DOHH2 (cell line): ENCODE measurements at regions not wholly inside any gene's neighbourhood (a gene's known extent, or its start where the extent isn't known, plus 50 kb on each side); places are given as distances from the start of the nearest gene placed in this dataset.

Experiments
- EZH2phosphoT487 ChIP-seq: fragments of 200-600 bp; sonication (generic); IDR thresholded peaks from 2 replicates; pipeline ENCODE4 v1.6.1; 2017; ENCODE audit warnings: borderline replicate concordance, mild to moderate bottlenecking, antibody characterized with exemption, low read length, moderate library complexity, mixed read lengths
- TF ChIP-seq, protein P1 (sequence below): fragments of 200-600 bp; sonication (generic); IDR thresholded peaks from one replicate; pipeline ENCODE4 v1.5.1; 2014; ENCODE audit warnings: antibody characterized with exemption, mild to moderate bottlenecking, low read depth, low read length; ENCODE audit not compliant: poor library complexity, severe bottlenecking

DNA sequence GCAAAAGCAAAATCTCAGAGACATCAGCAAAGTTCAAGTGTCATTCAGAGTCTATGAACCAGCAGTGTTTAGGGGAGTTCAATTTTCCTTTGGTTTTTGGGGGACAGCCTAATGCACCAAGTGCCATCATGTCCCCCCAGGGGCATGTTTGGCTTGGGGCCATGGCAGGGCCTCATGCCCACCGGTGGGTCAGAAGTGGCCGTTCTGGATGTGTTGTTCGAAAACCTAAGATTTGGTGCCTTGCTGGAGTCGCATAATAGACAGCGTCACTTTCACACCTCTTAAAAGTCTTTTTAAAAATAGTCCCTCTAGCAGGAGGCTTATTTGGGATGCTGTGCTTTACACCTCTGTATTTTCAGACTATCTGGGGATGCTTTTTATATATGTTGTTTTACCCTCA lies 250.1 kb downstream of the ZNF536 start:
- TF ChIP-seq, protein P1, sequence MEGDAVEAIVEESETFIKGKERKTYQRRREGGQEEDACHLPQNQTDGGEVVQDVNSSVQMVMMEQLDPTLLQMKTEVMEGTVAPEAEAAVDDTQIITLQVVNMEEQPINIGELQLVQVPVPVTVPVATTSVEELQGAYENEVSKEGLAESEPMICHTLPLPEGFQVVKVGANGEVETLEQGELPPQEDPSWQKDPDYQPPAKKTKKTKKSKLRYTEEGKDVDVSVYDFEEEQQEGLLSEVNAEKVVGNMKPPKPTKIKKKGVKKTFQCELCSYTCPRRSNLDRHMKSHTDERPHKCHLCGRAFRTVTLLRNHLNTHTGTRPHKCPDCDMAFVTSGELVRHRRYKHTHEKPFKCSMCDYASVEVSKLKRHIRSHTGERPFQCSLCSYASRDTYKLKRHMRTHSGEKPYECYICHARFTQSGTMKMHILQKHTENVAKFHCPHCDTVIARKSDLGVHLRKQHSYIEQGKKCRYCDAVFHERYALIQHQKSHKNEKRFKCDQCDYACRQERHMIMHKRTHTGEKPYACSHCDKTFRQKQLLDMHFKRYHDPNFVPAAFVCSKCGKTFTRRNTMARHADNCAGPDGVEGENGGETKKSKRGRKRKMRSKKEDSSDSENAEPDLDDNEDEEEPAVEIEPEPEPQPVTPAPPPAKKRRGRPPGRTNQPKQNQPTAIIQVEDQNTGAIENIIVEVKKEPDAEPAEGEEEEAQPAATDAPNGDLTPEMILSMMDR = no peak
- no peak for TF ChIP-seq EZH2phosphoT487
